ENCODE measurements at regions not wholly inside any gene's neighbourhood (a gene's known extent, or its start where the extent isn't known, plus 50 kb on each side); places are given as distances from the start of the nearest gene placed in this dataset.

DNA sequence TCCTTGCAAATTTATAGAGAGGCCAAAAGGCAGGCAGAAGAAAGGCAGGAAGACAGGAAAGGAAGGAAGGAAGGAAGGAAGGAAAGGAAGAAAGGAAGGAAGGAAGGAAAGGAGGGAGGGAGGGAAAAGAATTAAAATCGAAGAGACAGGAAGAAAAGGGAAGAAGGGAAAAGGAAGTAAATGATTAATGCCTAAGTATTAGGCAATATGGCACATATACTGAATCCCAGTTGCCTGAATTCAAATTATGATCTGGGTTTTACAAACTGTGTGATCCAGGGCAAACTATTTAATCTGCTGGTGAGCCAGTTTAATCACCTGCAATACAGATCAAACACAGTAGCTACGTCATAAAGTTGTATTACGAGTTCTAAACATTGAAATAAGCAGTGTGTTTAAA lies 983.6 kb downstream of the FLRT2 start:
- TF ChIP-seq, protein P1, sequence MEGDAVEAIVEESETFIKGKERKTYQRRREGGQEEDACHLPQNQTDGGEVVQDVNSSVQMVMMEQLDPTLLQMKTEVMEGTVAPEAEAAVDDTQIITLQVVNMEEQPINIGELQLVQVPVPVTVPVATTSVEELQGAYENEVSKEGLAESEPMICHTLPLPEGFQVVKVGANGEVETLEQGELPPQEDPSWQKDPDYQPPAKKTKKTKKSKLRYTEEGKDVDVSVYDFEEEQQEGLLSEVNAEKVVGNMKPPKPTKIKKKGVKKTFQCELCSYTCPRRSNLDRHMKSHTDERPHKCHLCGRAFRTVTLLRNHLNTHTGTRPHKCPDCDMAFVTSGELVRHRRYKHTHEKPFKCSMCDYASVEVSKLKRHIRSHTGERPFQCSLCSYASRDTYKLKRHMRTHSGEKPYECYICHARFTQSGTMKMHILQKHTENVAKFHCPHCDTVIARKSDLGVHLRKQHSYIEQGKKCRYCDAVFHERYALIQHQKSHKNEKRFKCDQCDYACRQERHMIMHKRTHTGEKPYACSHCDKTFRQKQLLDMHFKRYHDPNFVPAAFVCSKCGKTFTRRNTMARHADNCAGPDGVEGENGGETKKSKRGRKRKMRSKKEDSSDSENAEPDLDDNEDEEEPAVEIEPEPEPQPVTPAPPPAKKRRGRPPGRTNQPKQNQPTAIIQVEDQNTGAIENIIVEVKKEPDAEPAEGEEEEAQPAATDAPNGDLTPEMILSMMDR (conservative IDR thresholded peaks at IDR 0.05), result no peak
- no peak for TF ChIP-seq ZFX (IDR thresholded peaks at IDR 0.05)

Data from C4-2B (cell line).